C4-2B (cell line): ENCODE measurements at regions not wholly inside any gene's neighbourhood (a gene's known extent, or its start where the extent isn't known, plus 50 kb on each side); places are given as distances from the start of the nearest gene placed in this dataset.

Source experiments
- H3K27ac ChIP-seq: fragments of 450-650 bp; 2 replicates; pipeline ENCODE4 v1.5.1; 2017
- ZFX ChIP-seq: fragments of 450-650 bp; IDR thresholded peaks from 2 replicates; pipeline ENCODE4 v1.6.1; 2017
- TF ChIP-seq, protein P1 (sequence below): fragments of 450-650 bp; conservative IDR thresholded peaks from 2 replicates; pipeline ENCODE4 v1.5.1; 2017; ENCODE audit warnings: mild to moderate bottlenecking

DNA sequence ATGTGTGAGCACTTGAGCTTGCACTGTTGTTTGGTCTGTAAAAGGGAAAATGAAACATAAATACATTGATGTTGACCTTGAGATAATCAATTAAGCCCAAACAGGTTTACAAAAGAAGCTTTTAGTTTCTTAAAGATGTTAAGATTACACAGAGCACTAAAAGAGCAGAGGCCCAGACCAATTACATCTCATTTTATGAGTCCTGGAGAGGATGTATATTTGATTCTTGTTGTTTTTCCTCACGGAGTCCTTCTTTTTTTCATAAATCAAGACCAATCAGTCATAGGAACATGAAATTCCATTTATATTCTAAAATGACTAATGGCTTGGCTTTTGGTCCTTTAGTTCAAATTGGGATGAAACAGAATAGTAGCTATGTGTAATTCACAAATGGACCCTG, 249.7 kb upstream of the NPY start:
- TF ChIP-seq, protein P1, sequence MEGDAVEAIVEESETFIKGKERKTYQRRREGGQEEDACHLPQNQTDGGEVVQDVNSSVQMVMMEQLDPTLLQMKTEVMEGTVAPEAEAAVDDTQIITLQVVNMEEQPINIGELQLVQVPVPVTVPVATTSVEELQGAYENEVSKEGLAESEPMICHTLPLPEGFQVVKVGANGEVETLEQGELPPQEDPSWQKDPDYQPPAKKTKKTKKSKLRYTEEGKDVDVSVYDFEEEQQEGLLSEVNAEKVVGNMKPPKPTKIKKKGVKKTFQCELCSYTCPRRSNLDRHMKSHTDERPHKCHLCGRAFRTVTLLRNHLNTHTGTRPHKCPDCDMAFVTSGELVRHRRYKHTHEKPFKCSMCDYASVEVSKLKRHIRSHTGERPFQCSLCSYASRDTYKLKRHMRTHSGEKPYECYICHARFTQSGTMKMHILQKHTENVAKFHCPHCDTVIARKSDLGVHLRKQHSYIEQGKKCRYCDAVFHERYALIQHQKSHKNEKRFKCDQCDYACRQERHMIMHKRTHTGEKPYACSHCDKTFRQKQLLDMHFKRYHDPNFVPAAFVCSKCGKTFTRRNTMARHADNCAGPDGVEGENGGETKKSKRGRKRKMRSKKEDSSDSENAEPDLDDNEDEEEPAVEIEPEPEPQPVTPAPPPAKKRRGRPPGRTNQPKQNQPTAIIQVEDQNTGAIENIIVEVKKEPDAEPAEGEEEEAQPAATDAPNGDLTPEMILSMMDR = no peak
- TF ChIP-seq ZFX = no peak

DNA sequence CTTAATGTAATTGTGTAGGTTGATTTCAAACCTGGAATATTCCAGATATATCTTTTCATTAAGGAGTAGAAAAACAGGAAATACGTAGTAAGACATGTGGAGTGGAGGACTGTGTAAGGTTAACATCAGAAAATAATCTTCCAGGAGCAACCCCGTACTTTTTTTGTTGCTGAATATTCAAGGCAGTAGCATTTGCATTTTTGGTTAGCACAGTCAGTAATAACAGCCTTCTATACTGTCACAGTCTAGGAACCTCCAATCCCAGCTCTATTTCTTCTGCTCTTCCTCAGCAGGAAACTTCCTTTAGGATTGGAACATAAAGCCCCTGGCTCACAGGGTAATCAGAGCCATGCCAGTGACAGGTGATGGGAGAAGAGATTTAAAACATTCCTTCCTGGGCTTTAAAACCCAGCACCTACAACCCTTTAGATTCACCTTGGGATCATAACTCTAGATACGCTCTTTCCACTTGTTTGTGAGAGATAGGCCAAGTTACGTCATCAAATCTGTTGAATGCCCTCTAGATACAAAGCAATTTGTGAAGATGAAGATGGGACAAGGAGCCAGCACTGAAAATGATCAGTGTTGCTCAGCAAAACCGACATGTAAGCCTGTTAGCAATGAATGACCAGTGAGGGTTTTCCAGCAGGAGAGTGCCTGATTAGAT, 248.5 kb upstream of the NPY start:
- TF ChIP-seq ZFX = no peak
- TF ChIP-seq, protein P1 = no peak

More for the DNA sequence above, 249.7 kb upstream of the NPY start:
- no peak overlapping the region for H3K27ac ChIP-seq

DNA sequence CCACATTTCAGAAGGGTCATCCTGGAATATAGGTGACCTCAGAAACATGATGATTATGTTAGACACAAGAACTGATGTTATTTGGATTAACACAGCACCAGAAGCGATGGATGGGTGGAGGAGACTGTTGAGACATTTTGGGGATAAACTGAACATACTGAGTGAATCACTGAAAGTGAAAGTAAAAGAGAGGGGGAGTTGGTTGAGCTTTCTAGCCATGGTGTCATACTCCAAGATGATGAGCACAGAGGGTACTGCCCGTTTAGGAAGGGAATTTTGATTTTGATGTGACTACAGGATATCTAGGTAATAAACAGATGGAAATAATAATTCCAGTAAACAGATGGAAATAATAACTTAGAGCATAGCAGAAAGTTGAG, 248.0 kb upstream of the NPY start:
- no peak overlapping the region for H3K27ac ChIP-seq
- no peak for TF ChIP-seq ZFX
- TF ChIP-seq, protein P1 = no peak

More for the DNA sequence above, 248.5 kb upstream of the NPY start:
- no peak overlapping the region for H3K27ac ChIP-seq

DNA sequence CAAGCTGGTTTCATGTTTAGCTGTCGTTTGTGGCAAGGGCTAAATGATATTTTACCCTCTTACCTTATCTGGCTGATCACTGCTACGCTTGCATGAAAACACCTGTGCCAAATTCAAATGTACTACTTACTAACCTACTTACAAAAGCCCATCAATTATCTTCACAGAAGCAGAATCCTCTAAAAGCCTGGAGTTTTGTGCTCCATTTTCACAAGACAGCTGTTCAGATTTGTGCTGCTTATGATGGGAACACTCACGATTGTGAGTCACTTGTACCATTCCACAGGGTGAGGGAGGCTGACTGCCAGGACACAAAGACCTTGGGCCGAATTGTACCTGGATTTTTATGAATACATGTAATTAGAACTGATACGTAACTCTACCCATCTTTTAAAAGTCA, 245.0 kb upstream of the NPY start:
- TF ChIP-seq ZFX = no peak
- TF ChIP-seq, protein P1 = no peak
- no peak overlapping the region; the same call in 1 of the 2 replicates for H3K27ac ChIP-seq

DNA sequence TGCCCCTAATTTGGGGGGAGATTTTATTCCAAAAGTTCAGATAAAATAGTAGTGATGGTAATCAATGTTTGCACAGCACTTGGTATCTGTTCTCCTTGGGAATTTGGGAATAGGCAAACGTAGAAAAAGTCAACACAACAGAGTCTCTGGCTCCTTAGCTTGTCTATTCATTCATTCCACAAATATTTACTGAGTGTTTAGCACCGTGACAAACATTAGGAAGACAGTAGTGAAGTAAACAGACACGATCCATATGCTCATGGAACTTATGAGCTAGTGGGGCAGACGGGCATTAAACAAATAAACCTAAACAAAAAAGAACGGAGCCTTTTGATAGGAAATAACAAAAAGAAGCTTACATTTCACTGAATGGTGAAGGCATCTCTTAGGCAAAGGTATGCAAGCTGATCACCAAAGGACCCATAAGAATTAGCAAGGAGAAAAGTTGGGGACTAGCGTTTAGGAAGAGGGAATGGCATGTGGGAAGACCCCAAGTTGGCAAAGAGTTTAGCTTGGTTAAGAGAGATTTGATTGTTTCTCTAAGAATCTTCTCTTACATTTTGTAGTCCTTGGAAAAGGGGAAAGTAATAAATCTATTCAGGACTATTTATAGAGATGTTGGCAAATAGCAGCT, 243.9 kb upstream of the NPY start:
- TF ChIP-seq, protein P1 = no peak
- no peak for TF ChIP-seq ZFX
- no peak overlapping the region for H3K27ac ChIP-seq

DNA sequence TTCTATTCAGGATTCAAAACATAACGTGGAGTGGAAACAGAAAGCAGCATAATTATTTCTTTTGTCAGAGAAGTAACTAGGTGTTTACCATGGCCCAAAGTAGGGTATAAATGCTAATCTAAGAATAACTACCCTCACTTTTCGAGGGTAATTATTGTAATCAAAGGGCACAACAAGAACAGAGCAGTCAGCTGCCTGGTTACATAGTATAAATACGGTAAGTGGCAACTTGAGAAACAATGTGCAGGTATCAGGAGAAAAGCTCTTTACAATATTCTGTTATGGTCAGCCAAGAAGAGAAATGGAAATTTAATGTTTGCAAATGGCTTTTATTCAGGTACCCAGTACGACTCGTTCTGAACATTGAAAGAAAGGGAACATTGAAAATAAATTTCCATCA, 242.0 kb upstream of the NPY start:
- no peak for TF ChIP-seq ZFX
- TF ChIP-seq, protein P1 = no peak

DNA sequence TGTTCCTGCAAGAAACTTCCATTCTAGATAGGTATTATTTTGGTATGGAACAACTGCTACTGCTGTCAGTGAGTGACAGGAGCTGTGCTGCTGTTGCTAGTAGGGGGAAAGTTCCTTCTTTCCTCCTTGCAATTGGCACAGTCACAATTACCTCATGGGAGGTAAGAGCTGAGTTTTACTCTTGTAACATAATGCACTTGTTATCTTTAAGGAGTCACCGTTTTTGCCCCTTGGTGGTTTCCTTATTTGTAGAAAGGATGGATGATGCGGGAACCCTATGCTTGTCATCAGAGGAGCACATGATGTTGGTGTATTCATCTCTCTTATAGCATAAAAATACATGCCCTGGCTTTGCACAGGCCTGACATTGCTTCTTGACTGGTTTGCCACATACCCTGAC, 234.7 kb upstream of the NPY start:
- no peak for TF ChIP-seq ZFX
- TF ChIP-seq, protein P1 = no peak
- no peak overlapping the region for H3K27ac ChIP-seq

More for the DNA sequence above, 242.0 kb upstream of the NPY start:
- H3K27ac ChIP-seq = no peak overlapping the region
